Fibroblast of lung (primary cell): ENCODE measurements at regions not wholly inside any gene's neighbourhood (a gene's known extent, or its start where the extent isn't known, plus 50 kb on each side); places are given as distances from the start of the nearest gene placed in this dataset.

ENCODE experiments used
- DNase-seq, 2 donors: peaks; one replicate each; pipeline versions ENCODE4 v3.0.0 to v3.0.0-alpha.2; 2010; ENCODE audit warnings: low read depth in 2 of 2
- H2AFZ ChIP-seq: 2 replicates; pipeline ENCODE4 v1.5.1; 2012; ENCODE audit warnings: low read length, control low read depth, inconsistent platforms
- H3K27ac ChIP-seq: 2 replicates; pipeline ENCODE4 v1.5.1; 2011; ENCODE audit warnings: low read length, control low read depth; ENCODE audit not compliant: insufficient read depth
- H3K27me3 ChIP-seq: 2 replicates; pipeline ENCODE4 v1.5.1; 2011; ENCODE audit warnings: mild to moderate bottlenecking, low read length; ENCODE audit not compliant: control insufficient read depth, insufficient read depth
- H3K36me3 ChIP-seq: 2 replicates; pipeline ENCODE4 v1.5.1; 2011; ENCODE audit warnings: low read length; ENCODE audit not compliant: control insufficient read depth, insufficient read depth
- H3K4me1 ChIP-seq: 2 replicates; pipeline ENCODE4 v1.5.1; 2011; ENCODE audit warnings: low read length; ENCODE audit not compliant: control insufficient read depth, insufficient read depth; ENCODE audit errors: extremely low read depth
- H3K4me2 ChIP-seq: 2 replicates; pipeline ENCODE4 v1.5.1; 2011; ENCODE audit warnings: low read length, control low read depth; ENCODE audit not compliant: insufficient read depth; ENCODE audit errors: extremely low read depth
- H3K4me3 ChIP-seq, 4 experiments: fragments of 200-600 bp in 1 of 4; sonication (generic) in 1 of 4; replicated peaks in 1 of 4; 2 replicates each; pipeline ENCODE4 v1.5.1; 2011 to 2016; ENCODE audit warnings: low read length in 4 of 4, low read depth in 3 of 4, mild to moderate bottlenecking in 3 of 4, control low read depth in 2 of 4, inconsistent platforms in 1 of 4, mixed read lengths in 1 of 4; ENCODE audit not compliant: insufficient read depth in 1 of 4; ENCODE audit errors: control extremely low read depth in 1 of 4
- H3K79me2 ChIP-seq: 2 replicates; pipeline ENCODE4 v1.5.1; 2012; ENCODE audit warnings: mild to moderate bottlenecking, low read length, inconsistent platforms; ENCODE audit not compliant: control insufficient read depth, insufficient read depth
- H3K9ac ChIP-seq: 2 replicates; pipeline ENCODE4 v1.5.1; 2011; ENCODE audit warnings: mild to moderate bottlenecking, low read length, control low read depth; ENCODE audit not compliant: insufficient read depth
- H3K9me3 ChIP-seq: 2 replicates; pipeline ENCODE4 v1.5.1; 2012; ENCODE audit warnings: low read depth, low read length; ENCODE audit not compliant: control insufficient read depth, insufficient read depth
- H4K20me1 ChIP-seq: 2 replicates; pipeline ENCODE4 v1.5.1; 2011; ENCODE audit warnings: low read length; ENCODE audit not compliant: control insufficient read depth, insufficient read depth; ENCODE audit errors: extremely low read depth
- CTCF ChIP-seq, 2 donors: IDR thresholded peaks in 1 of 2; conservative IDR thresholded peaks in 1 of 2; 1 replicate in 1 of 2; 2 replicates in 1 of 2; pipeline ENCODE4 v1.5.1; 2011 to 2012; ENCODE audit warnings: low read length in 2 of 2, control low read depth in 1 of 2, inconsistent platforms in 1 of 2, low read depth in 1 of 2, mild to moderate bottlenecking in 1 of 2
- EZH2 ChIP-seq: IDR thresholded peaks from 2 replicates; pipeline ENCODE4 v1.5.1; 2012; ENCODE audit warnings: low read length, control low read depth, mild to moderate bottlenecking; ENCODE audit errors: missing control alignments

GRCh38 chr10:130748409-130749057 lies 563.0 kb downstream of the TCERG1L start:
- no peaks in the 10 kb centered on the region for H3K9me3 ChIP-seq
- no peaks in the 10 kb centered on the region for H4K20me1 ChIP-seq
- no peak overlapping the region for H2AFZ ChIP-seq
- no peaks in the 10 kb centered on the region for H3K36me3 ChIP-seq
- H3K27me3 ChIP-seq: no peaks in the 10 kb centered on the region
- H3K4me1 ChIP-seq: no peaks in the 10 kb centered on the region
- no peak overlapping the region for H3K4me2 ChIP-seq
- no peak overlapping the region for H3K4me3 ChIP-seq
- no peak overlapping the region for H3K9ac ChIP-seq
- H3K79me2 ChIP-seq: no peaks in the 10 kb centered on the region
- DNase-seq: no peak
- TF ChIP-seq EZH2 (no peak), CTCF (conservative IDR thresholded peaks at IDR 0.05 in 1 of 2, IDR thresholded peaks at IDR 0.05 in 1 of 2; ENCODE audit: low read depth in 1 of 2, low read length in 2 of 2) (no peak)
- H3K27ac ChIP-seq: no peak overlapping the region

DNA sequence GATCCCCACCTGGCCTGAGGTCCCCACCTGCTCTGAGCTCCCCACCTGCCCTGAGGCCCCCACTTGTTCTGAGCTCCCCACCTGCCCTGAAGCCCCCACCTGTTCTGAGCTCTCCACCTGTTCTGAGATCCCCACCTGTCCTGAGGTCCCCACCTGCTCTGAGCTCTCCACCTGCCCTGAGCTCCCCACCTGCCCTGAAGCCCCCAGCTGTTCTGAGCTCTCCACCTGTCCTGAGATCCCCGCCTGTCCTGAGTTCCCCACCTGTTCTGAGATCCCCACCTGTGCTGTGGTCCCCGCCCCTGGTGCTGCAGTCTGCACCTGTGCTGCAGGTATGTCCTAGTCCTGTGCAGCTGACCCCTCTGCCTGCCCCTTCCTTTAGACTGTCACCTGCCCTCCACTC lies 561.6 kb downstream of the TCERG1L start:
- no peak overlapping the region for H2AFZ ChIP-seq
- H3K9ac ChIP-seq: no peak overlapping the region
- H3K27ac ChIP-seq: no peak overlapping the region
- H3K27me3 ChIP-seq: no peaks in the 10 kb centered on the region
- H3K4me2 ChIP-seq: no peak overlapping the region
- no peak for DNase-seq
- H3K4me1 ChIP-seq: no peaks in the 10 kb centered on the region
- H3K9me3 ChIP-seq: no peaks in the 10 kb centered on the region
- no peak overlapping the region for H3K4me3 ChIP-seq
- no peaks in the 10 kb centered on the region for H3K79me2 ChIP-seq
- H3K36me3 ChIP-seq: no peaks in the 10 kb centered on the region
- TF ChIP-seq EZH2 (no peak), CTCF (conservative IDR thresholded peaks at IDR 0.05 in 1 of 2, IDR thresholded peaks at IDR 0.05 in 1 of 2; ENCODE audit: low read depth in 1 of 2, low read length in 2 of 2) (no peak)
- no peaks in the 10 kb centered on the region for H4K20me1 ChIP-seq

DNA sequence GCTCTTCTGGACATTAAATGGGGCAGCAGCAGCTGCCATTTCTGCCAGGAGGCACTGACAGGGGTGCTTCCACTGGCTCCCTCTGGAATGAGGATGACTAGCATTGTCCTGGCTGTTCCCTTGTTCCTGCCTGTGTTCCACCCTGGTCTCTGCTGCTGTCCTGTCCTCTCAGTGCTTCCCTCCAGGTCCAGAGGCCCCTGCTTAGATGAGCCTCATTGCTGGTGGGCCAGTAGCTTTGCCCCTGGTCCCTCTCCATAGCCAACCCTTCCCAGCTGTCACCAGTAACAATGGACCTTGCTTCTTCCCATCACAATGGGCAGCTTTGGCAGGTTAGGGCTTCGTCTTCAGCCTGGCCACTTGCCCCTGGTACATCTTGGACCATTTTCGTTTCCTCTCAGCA lies 561.1 kb downstream of the TCERG1L start:
- no peaks in the 10 kb centered on the region for H3K27me3 ChIP-seq
- DNase-seq: no peak
- no peaks in the 10 kb centered on the region for H4K20me1 ChIP-seq
- no peak overlapping the region for H3K4me3 ChIP-seq
- TF ChIP-seq EZH2: no peak
- TF ChIP-seq CTCF (conservative IDR thresholded peaks at IDR 0.05 in 1 of 2, IDR thresholded peaks at IDR 0.05 in 1 of 2; ENCODE audit: low read depth in 1 of 2, low read length in 2 of 2): no peak
- H3K4me2 ChIP-seq: no peak overlapping the region
- H3K4me1 ChIP-seq: no peaks in the 10 kb centered on the region
- no peaks in the 10 kb centered on the region for H3K36me3 ChIP-seq
- no peak overlapping the region for H2AFZ ChIP-seq
- H3K79me2 ChIP-seq: no peaks in the 10 kb centered on the region
- no peak overlapping the region for H3K27ac ChIP-seq
- no peaks in the 10 kb centered on the region for H3K9me3 ChIP-seq
- no peak overlapping the region for H3K9ac ChIP-seq
